CD4-positive, alpha-beta T cell (primary cell): ENCODE measurements at regions not wholly inside any gene's neighbourhood (a gene's known extent, or its start where the extent isn't known, plus 50 kb on each side); places are given as distances from the start of the nearest gene placed in this dataset.

Source experiments
- ATAC-seq: fragments of 200-7000 bp; cut with Tn5 transposase; one replicate; pipeline ENCODE4 v1.10.0; 2022; ENCODE audit warnings: mild to moderate bottlenecking; ENCODE audit not compliant: poor library complexity
- CTCF ChIA-PET: fragments of 350-600 bp; sonication (Branson Sonifier 250); formaldehyde crosslinking; loops from one replicate; lab custom pipeline; 2021; ENCODE audit warnings: antibody characterized with exemption, inconsistent platforms; lab: Charles Lee
- POLR2A ChIA-PET: fragments of 350-600 bp; sonication (Branson Sonifier 250); formaldehyde crosslinking; loops from one replicate; lab custom pipeline; 2021; ENCODE audit warnings: antibody characterized with exemption, inconsistent platforms; lab: Charles Lee
- DNase-seq, 14 experiments: peaks; one replicate each; pipeline ENCODE4 v3.0.0-alpha.2; 2013 to 2020; ENCODE audit warnings: mixed read lengths in 2 of 14
- H3K27ac ChIP-seq, 2 donors: one replicate each; pipeline versions ENCODE4 v1.5.1 to v1.7.0; 2013; ENCODE audit warnings: low read length in 2 of 2, low read depth in 1 of 2, mild to moderate bottlenecking in 1 of 2
- H3K27me3 ChIP-seq, 2 experiments: 1 replicate in 1 of 2; 2 replicates in 1 of 2; pipeline versions ENCODE4 v1.6.1 to v1.7.0; 2013; ENCODE audit warnings: low read length in 2 of 2, control low read depth in 1 of 2, mild to moderate bottlenecking in 1 of 2, moderate library complexity in 1 of 2; ENCODE audit not compliant: insufficient read depth in 2 of 2, control insufficient read depth in 1 of 2
- H3K36me3 ChIP-seq: one replicate; pipeline ENCODE4 v1.6.1; 2013; ENCODE audit warnings: low read length, control low read depth; ENCODE audit not compliant: insufficient read depth
- H3K4me1 ChIP-seq: one replicate; pipeline ENCODE4 v1.6.1; 2013; ENCODE audit warnings: low read length, control low read depth; ENCODE audit not compliant: insufficient read depth
- H3K4me3 ChIP-seq: one replicate; pipeline ENCODE4 v1.5.1; 2013; ENCODE audit warnings: mild to moderate bottlenecking, low read length, moderate library complexity
- H3K9me3 ChIP-seq, 2 experiments: 1 replicate in 1 of 2; 2 replicates in 1 of 2; pipeline versions ENCODE4 v1.6.1 to v1.7.0; 2013; ENCODE audit warnings: low read length in 2 of 2, mild to moderate bottlenecking in 2 of 2, control low read depth in 1 of 2, moderate library complexity in 1 of 2; ENCODE audit not compliant: control insufficient read depth in 1 of 2, insufficient read depth in 1 of 2
- H3K27ac Mint-ChIP-seq: one replicate; pipeline ENCODE4 v1.8.0; 2020; ENCODE audit warnings: mixed read lengths
- H3K27me3 Mint-ChIP-seq: one replicate; pipeline ENCODE4 v1.8.0; 2021; ENCODE audit warnings: mixed read lengths
- H3K36me3 Mint-ChIP-seq: one replicate; pipeline ENCODE4 v1.8.0; 2021; ENCODE audit warnings: low read depth, mixed read lengths
- H3K4me1 Mint-ChIP-seq: one replicate; pipeline ENCODE4 v1.8.0; 2021; ENCODE audit warnings: low read depth, mixed read lengths
- H3K4me3 Mint-ChIP-seq: one replicate; pipeline ENCODE4 v1.8.0; 2020; ENCODE audit warnings: mild to moderate bottlenecking, mixed read lengths
- H3K9me3 Mint-ChIP-seq: one replicate; pipeline ENCODE4 v1.8.0; 2020; ENCODE audit warnings: mixed read lengths
- intact Hi-C, 2 experiments: fragments of 100-400 bp; cut with DNase I in 1 of 2; cut with micrococcal nuclease in 1 of 2; formaldehyde crosslinking; loops; one replicate each; pipeline versions ENCODE4 v1.15.1 to v1.9.0; 2023 to 2025; cut with DNase I, micrococcal nuclease
- TF ChIP-seq, protein P1 (sequence below): fragments of 200-600 bp; IDR thresholded peaks from one replicate; pipeline ENCODE4 v1.8.0; 2022; ENCODE audit warnings: antibody characterized with exemption, mild to moderate bottlenecking

GRCh38 chr2:46818819-46819218 is 96.8 kb downstream of the MCFD2 start:
- Histone ChIP-seq H3K27ac (no peak overlapping the region), H3K4me3 (no peak overlapping the region), H3K4me1 (no peaks in the 10 kb centered on the region), H3K9me3 (no peaks in the 10 kb centered on the region), H3K36me3 (no peaks in the 10 kb centered on the region), H3K27me3 (no peaks in the 10 kb centered on the region)
- CTCF ChIA-PET = no interaction called here
- peaks cover under 1% of the 10 kb centered on the region for H3K27me3 Mint-ChIP-seq
- no peak overlapping the region for H3K4me3 Mint-ChIP-seq
- no peaks in the 10 kb centered on the region for H3K4me1 Mint-ChIP-seq
- no peaks in the 10 kb centered on the region for H3K9me3 Mint-ChIP-seq
- H3K36me3 Mint-ChIP-seq = no peaks in the 10 kb centered on the region
- H3K27ac Mint-ChIP-seq = no peak overlapping the region
- POLR2A ChIA-PET = no interaction called here
- intact Hi-C loops = no loop called here
- DNase-seq (no peak), ATAC-seq (no peak)
- TF ChIP-seq, protein P1, sequence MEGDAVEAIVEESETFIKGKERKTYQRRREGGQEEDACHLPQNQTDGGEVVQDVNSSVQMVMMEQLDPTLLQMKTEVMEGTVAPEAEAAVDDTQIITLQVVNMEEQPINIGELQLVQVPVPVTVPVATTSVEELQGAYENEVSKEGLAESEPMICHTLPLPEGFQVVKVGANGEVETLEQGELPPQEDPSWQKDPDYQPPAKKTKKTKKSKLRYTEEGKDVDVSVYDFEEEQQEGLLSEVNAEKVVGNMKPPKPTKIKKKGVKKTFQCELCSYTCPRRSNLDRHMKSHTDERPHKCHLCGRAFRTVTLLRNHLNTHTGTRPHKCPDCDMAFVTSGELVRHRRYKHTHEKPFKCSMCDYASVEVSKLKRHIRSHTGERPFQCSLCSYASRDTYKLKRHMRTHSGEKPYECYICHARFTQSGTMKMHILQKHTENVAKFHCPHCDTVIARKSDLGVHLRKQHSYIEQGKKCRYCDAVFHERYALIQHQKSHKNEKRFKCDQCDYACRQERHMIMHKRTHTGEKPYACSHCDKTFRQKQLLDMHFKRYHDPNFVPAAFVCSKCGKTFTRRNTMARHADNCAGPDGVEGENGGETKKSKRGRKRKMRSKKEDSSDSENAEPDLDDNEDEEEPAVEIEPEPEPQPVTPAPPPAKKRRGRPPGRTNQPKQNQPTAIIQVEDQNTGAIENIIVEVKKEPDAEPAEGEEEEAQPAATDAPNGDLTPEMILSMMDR = no peak

GRCh38 chr2:46818141-46818621 is 97.4 kb downstream of the MCFD2 start:
- Histone ChIP-seq H3K4me1 (no peaks in the 10 kb centered on the region), H3K9me3 (no peaks in the 10 kb centered on the region), H3K36me3 (no peaks in the 10 kb centered on the region), H3K27ac (no peak overlapping the region), H3K4me3 (no peak overlapping the region), H3K27me3 (no peaks in the 10 kb centered on the region)
- Mint-ChIP-seq H3K9me3 (no peaks in the 10 kb centered on the region), H3K4me3 (no peak overlapping the region), H3K27me3 (peaks cover 5% of the 10 kb centered on the region), H3K36me3 (no peaks in the 10 kb centered on the region), H3K27ac (no peak overlapping the region), H3K4me1 (no peaks in the 10 kb centered on the region)
- TF ChIP-seq, protein P1 = no peak
- POLR2A ChIA-PET = no interaction called here
- no peak for ATAC-seq
- DNase-seq = no peak
- CTCF ChIA-PET = no interaction called here
- intact Hi-C loops = no loop called here

DNA sequence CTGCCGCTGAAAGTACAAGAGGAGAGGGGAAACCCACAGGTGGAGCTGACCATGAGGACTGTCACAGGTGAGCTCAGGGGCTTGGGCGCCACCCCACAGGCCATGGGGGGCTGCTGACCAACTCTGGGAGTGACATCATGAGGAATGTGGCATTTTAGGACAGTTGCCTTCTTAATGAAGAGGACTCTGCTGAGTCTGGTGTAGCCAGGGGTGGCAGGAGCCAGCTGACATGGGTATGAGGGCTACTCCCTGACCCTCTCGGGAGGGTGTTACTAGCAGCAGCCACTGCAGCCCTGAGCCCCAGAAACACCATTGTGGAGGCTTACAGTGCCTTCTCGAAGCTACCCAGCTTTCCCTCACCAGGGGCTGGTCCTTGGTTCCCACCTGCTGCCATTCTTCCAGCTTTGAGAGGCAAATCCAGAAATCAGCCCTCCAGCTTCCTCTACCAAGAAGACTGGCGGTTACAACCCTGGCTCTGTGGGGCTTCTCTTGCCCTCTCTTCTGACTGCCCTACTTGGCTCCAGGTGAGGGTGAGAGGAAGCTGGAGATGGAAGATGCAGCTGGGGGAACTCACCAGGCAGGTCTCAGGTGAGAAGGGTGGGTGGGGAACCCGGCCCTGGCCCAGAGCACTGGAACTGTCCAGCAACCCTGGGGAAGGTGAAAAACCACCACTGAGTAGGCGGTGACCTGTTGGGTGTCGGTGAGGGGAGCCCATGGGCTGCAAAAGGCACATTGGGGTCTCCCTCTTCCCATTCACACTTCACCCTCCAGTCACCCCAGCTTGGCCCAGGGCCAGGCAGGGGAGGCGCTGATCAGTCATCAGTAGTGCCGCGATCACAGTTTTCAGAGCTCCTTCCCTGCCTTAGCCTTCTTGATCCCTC is 98.5 kb downstream of the MCFD2 start:
- TF ChIP-seq, protein P1 = no peak
- POLR2A ChIA-PET = no interaction called here
- no peaks in the 10 kb centered on the region for H3K9me3 ChIP-seq
- Mint-ChIP-seq H3K36me3 (no peaks in the 10 kb centered on the region), H3K27ac (no peak overlapping the region), H3K9me3 (no peaks in the 10 kb centered on the region), H3K4me1 (no peaks in the 10 kb centered on the region), H3K27me3 (peaks cover 5% of the 10 kb centered on the region), H3K4me3 (no peak overlapping the region)
- H3K36me3 ChIP-seq = no peaks in the 10 kb centered on the region
- no peak overlapping the region for H3K27ac ChIP-seq
- no peak for ATAC-seq
- no peaks in the 10 kb centered on the region for H3K4me1 ChIP-seq
- DNase-seq = no peak
- no peak overlapping the region for H3K4me3 ChIP-seq
- CTCF ChIA-PET = no interaction called here
- intact Hi-C loops = no loop called here
- H3K27me3 ChIP-seq = no peaks in the 10 kb centered on the region
